ENCODE measurements at regions not wholly inside any gene's neighbourhood (a gene's known extent, or its start where the extent isn't known, plus 50 kb on each side); places are given as distances from the start of the nearest gene placed in this dataset.

DNA sequence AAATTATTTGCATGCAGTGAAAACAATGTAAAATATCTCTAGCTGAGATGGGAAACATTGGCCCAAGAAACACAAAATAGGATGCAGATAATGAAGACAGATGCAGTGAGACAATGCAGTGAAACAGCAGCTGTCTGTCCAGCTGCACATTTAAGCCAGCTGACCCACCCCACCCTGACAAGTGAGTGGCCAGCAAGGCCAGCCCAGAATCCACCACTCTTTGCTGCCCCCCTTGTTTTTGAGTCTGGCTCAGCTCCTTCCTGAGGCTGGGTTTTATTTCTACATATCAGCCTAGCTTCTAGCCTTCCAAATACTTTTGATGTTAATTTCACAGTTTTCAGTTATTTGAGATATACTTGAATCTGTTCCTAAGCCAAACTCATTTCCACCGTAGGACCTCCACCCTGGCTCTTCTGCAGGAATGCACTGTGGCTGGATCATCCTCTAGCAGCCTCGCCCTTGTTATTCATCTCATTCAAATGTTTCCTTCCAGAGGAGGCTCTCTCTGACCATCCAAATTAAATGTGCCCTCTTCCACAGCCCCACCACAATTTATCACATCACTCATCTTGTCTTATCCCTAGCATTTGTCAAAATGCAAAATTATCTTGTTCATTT is 154.1 kb upstream of the POU2AF2 start:
- no peak for DNase-seq

DNA sequence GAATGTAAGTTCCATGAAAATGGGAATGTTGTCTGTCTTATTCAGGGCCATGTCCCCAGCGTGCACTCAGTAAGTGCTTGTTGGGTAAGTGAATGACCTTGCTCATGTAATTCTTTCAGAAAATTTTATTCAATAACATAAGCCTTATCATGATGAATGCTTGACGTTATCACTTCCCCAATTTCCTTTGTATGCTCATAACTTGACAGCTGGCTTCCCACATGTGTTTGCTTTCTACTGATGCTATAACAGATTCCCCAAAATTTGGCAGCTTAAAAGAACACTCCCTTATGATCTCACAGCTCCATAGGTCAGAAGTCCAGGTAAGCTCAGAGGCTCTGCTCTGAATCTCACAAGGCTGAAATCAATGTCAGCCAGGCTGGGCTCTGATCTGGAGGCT is 155.8 kb upstream of the POU2AF2 start:
- DNase-seq: no peak

DNA sequence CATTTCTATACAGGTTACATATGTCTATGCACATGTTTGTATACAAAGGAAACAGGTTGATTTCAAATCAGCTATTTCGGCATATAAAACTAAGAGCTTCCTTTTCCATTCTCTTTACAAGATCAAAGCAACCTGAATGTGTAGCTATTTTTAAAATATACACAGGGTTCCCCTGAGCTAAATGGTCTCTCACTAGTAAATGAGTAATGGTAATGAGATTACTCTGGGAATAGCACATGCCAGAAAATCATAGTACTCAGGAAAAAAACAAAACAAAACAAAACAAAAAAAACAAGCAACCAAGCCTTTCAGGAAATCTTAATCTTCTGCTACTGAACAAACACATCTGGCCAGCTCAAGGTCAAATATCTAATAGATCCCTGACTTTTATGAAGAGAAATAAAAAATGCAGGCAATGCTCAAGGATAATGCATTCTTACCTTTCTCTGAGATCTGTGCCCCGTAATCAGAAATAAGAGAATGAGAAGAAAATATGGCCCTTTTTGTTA is 156.6 kb upstream of the POU2AF2 start:
- DNase-seq: no peak

DNA sequence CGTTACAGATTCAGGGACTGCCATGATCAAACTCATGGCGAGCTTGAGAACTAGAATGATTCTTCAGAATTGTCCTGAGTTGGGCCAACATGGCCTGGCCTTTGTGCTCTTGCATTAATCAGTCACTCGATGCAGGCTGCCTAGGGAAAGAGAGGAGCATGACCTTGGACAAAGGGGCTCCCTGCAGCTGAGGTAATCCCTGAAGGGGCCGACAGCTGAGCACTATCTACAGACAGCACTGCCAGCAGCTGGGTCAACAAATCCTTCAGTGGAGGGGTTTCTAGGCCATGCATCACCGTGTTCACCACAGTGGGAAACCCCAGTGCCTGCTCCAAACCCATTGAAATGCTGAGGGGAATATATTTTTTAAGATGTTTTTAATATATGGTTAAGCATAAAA is 159.5 kb upstream of the POU2AF2 start:
- DNase-seq: no peak

DNA sequence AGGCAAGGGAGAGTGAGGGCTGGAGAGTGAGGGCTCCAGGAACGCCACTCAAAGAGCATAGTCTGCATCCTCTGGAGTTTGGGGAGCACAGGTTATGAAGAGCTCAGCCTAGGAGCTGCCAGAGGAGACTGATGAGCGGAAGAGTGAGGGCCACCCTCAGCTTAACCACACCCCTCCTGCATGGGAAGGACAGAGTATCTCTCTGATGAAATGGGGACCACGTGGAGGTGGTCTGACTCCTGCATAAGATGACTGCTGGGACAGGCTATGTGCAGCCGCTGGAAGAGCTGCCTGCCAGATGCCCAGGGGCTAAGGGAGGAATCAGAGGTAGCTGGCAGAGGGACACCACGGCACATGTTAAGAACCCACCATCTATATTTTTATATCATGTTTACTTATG is 162.9 kb upstream of the POU2AF2 start:
- no peak for DNase-seq

DNA sequence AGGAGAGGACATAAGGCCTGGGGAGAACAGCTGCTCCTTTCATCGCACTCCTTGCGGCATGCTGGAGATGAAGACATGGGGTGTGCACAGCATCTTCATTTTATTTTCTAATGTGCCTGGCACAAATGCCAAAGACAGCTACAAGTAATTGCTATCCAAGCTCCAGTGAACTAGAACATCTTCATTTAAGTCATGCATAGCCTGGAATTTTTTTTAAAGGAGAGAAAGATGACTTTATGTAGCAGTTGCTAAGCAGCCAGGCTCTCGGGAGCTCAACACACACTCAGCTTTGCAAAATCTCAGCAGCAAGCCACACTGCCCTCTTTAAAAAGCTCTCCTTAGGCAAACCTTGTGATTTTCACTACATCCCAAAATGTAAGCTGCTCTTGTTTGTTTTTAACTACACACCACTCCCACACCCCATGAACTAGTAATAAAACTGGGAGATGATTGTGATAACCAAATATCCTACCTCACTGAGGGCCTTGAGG is 164.5 kb upstream of the POU2AF2 start:
- DNase-seq: no peak

DNA sequence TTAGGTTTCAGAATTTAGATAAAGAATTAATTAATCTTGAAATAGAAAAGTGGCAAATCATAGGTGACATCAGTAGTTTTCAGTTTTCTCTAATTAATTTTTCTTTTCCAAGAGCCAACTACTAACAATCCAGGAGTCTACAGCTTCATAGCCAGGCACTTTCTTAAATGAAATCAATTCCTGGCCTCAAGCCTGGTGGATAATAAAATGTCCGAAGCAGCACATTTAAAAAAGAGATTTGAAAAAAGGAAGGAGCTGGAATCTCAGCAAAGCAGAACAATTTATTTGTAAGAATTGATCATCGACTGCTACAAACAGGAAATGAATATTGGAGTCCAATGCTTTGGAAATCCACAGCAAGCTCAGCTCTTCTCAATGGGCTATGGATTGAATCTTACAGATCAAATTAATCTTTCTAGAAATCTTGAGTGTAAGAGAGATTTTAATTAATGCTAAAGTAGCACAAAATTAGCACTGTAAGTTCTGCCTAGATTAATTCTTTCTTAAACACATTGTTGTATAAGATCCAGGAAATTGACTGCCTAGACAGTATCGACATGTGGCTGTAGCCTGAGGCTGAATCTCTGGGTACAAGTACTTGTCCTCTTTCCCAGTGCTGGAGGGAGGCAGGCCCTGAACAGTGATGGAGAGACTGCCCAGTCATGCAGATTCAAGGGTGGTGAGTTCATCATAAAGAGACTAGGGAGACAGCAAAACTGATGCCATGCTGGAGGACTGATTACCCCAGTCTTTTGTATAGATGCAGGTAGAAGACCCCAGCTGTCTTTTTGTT is 167.8 kb upstream of the POU2AF2 start:
- DNase-seq: no peak

DNA sequence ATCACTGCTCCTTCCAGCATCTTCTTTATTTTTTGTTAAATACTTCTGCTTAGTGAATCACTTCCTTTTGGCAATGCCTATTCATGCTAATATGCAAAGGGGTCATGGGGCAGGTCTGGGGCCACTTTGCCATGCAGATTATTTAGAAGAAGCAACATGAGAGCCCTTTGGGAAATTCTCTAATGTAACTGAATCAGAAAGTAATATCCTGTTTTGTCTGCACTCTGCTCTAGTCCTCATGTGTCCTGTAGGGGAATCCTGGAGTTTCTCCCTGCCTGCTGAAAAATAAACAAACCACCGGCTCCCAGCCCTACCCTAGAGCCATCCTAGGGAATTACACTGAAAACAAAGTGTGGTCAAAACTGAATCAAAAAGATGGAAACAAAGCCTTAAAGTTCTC is 176.5 kb upstream of the POU2AF2 start:
- no peak for DNase-seq

DNA sequence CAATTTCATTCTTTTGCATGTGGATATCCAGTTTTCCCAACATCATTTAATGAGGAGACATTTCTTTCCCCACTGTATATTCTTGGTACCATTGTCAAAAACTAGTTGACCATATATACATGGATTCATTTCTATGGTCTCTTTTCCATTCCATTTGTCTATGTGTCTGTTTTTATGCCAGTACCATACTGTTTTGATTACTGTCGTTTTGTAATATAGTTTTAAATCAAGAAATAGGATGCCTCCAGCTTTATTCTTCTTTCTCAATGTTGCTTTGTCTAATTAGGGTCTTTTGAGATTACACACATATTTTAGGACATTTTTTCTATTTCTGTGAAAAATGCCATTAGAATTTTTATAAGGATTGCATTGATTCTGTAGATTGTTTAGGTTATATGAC is 177.5 kb upstream of the POU2AF2 start:
- no peak for DNase-seq

DNA sequence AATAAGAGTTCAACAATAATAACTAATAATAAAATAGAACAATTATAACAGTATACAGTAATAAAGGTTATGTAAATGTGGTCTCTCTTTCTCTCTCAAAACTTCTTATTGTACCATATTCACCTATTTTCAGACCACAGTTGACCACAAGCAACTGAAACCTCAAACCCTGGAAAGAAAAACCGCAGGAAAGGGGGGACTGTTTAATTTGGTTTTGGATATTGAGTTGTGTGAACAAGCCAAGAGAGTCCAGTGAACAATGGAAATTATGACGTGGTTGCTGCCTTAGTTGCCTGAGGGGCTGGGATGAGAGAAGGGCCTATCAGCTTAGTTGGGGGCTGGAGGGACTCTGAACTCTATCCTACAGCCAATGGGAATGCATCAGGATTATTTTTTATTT is 178.7 kb upstream of the POU2AF2 start:
- no peak for DNase-seq

DNA sequence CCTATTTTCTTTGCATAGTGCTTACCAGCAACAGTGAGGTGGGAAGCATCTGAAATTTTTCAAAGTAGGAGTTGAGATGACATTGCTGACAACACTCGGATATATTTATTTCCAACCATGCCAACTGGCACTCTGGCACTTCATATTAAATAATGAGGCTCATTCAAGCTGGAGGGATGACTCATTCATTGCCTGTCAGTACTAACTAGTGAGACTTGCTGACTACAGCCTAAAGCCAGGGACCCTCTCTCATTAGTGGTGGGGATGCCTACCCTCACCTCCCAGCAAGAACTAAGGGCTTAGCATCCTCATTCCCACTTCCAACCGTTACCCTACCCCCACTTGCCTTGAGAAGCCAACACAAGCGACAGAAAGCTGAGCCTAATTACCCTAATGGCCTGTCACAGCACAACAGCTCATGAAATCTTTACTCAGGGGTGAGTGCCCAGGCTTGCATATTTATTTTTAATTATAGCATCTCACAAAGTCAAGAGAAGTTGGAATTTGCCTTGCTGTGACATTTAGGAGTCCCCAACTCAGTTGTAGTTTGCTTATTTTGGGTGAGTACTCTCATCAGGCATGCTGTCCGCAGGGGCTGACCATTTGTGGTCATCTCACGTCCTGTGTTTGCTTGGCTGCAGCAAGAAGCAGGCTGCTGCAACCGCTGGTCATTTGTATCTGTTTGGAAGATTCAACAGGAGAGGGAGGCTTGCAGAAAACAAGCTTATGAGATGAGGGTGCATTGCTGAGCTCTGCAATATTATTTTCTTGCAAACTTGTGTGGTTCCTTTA is 181.6 kb upstream of the POU2AF2 start:
- DNase-seq: no peak

DNA sequence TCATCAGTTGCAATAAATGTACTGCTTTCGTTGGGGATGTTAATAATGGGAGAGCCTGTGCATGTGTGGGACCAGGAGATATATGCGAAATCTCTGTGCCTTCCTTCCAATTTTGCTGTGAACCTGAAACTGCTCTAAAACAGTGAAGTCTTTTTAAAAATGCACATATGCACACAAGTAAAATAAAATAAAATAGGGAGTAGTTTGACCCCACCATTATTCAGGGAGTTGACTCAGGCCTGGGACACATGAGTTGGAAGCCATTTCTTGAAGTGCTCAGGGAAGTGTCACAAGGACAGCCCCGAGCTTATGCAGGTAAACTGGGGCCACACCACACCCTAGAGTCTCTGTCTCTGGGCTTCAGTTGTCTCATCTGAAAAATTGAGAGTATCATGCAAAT is 183.1 kb upstream of the POU2AF2 start:
- DNase-seq: no peak

DNA sequence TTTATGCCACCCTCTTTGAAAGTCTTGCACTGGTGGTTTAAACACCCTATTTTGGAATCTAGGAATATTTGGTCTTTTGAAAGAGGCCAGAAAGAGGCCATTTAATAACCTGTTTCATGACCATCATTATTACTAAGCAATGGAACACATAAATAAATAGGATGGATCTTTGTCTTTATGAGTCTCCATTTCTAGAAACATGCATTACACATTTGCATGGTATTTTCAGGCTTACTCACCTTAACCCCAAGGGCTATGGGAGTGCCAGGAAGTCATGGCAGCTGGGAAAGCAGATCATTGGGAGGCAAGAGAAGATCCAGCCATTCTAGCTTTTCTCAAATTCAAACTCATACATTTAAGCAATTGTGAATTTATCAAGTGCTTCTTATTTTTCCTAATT is 185.8 kb upstream of the POU2AF2 start:
- DNase-seq: no peak

DNA sequence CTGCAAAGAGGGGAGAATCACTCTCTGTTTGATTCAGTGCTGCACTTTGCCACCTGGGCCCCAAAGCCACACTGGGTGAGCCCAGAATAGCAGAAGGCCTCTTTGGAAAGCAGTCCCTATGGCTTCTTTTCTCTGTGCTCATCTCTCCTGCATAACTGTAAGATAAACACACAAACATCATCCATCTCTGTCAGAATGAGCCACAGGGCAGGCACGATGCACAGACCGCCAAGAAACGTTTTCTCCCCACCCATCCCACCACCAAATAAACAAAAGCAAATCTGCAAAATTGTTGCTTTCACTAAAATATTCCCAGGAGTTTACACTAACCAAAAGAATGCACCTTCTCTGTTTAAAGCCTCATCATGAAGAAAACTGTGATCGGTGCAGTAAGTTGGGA is 196.4 kb upstream of the POU2AF2 start:
- no peak for DNase-seq

DNA sequence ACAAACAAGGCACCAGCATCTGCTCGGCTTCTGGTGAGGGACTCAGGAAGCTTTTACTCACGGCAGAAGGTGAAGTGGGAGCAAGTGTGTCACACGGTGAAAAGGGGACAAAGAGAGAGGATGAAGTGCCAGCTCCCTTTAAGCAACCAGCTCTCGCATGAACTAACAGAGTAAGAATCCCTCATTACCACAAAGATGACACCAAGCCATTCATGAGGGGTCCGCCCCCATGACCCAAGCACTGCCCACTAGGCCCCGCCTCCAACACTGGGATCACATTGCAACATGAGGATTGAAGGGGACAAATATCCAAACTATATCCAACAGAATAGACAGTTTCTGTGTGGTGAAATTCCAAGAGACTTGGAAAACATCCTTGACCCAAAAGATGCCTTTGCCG is 198.2 kb upstream of the POU2AF2 start:
- DNase-seq: no peak

DNA sequence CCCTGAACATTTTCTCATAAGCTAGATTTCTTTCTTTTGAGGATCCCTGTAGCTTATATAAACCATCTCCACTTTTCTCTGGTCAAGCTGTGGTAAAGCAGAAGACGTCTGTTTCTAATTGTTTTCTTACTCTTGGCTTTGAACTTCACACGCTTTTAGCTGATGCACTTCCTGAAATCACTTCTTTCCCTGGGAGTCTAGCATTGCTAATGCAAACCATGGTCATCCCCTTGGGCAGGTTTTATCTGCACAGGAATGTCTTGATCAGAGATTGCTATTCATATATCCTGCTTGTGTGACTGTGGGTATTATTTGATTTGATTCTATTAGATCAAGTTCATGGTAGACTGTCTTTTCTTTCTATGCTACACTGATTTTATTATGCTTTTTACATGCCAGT is 199.2 kb upstream of the POU2AF2 start:
- no peak for DNase-seq

DNA sequence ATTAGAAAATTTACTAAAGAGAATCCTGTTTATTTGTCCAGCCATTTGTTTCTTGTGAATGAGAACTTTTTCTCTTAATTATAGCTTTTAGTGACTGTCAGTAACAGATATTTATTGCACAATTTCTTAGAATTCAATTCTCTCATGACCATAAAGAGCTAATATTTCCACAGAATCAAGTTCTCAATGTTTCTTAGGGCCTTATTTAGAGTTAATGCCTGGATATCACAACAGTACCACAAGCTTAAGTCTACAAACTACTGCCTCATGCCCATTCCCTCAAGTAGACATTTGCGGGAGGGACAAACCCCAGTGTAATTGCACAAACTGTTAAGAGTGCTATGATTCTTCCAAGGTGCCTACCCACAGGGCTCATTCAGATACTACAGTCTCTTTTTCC is 199.7 kb upstream of the POU2AF2 start:
- DNase-seq: no peak

DNA sequence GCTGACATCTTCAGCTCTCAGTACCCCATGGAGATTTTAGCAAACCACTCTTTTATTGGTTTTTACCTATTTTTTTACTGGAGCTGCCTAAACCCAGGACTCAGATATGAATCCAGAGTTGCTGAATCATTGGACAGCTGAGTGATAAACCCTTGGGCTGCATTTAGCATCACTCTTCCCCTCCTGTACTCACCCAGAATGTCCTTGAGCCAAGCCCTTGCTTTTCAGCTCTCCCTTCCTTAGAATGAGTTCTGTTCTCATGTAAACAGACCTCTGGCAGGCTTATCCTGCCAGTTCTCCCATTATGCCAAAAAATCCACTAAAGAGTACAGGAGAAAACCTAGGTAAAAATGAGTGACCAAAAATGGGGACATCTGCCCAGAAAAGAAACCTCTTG is 200.1 kb upstream of the POU2AF2 start:
- DNase-seq: no peak

DNA sequence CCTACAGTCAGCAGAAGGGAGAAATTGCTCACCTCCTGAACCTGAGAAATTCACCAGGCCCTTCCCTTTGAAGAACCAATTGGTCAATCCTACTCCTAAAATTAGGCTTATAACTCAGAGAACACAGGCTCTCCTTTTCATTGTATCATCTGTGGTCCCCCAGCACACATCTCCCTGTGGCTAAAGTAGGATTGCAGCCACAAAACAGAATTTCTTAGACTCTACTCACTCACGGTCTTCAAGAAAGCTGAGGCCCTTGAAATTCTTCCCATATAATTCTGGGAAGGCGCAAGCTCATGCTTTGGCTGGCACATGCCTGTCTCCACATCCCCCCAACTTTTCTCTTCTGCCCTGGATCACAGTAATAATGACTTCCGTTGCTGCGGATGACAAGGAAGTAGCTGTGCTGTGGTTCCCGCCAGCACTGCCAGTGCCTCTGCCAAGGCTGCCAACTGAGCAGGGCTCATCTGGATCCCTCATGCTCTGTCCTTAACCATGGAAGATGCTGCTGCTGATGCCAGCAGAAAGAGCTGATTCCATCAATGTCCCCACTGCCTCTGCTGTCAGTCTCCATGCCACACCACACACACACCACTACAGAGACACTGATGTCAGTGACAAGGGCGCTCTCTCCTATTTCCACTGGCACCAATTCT is 200.6 kb upstream of the POU2AF2 start:
- no peak for DNase-seq

DNA sequence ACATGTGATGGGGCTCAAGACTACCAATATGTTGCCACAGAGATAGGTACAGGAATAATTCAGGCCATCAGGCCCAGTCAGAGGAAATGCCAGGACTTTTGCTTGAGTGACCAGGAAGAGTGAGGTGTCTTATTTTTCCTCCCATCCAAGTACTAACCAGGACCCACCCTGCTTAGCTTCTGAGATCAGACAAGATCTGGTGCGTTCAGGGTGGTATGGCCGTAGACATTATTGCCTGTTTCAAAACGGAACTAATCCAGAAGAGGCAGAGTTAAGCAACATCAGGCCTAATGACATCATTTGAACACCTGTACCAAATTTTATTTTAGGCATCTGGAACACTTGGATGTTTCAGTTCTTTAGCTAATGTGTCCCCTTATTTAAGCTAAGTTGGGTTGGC is 205.5 kb upstream of the POU2AF2 start:
- DNase-seq: no peak

DNA sequence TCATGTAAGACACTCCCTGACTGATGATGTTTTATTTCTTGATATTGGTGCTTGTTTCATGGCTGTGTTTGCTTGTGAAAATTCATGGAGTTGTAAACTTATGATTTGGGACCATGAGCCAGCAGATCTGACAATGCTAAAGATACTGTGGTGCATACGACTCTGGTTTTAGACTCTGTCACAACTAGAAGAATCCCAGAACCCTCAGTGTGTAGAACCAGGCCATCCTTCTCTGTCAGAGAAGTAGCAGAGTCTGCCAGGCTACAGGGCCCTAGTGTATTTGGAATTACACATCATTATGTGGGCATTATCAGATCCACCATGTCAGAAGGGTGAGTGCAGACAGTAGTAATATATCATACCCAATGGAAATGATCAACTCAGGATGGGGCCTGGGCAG is 209.8 kb upstream of the POU2AF2 start:
- DNase-seq: no peak

DNA sequence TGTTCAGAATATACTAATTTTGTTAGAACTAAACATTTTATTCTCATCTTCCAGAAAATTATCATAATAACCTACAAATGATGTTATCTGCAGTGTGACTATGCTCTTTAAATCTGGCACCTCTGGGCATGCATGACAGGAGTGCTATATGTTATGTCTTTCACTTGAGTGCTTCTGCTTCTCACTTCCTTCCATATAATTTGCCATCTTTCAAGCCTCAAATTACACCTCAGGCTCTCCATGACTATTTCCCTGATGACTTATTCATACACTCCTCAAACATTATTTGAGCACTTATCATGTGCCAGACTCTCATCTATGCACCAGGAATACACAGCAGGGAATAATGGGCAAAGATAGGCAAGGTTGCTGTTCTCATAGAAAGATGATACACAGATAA is 219.3 kb upstream of the POU2AF2 start:
- DNase-seq: no peak

DNA sequence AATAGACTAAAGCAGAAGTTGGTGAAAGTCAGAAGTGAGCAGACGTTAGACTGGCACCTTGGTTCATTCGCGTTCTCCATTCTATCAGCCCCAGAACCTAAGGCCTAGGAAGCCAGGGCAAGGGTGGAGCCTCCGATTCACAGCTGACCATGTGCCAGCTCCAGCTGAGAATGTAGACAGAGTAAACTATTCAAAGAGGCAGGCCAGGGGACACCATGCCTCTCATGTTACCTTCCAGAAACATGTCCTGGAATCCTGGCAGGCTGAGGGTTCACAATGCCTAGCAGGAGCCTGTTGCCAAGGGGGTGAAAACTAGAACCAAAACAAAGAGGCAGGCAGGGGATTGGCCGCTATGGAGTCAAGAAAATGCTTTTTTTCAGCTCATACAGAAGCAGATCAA is 224.4 kb upstream of the POU2AF2 start:
- DNase-seq: no peak
